Thymus (tissue), 11 donors: ENCODE measurements at regions not wholly inside any gene's neighbourhood (a gene's known extent, or its start where the extent isn't known, plus 50 kb on each side); places are given as distances from the start of the nearest gene placed in this dataset.

Experiments used
- DNase-seq, 9 donors: peaks; one replicate each; pipeline ENCODE4 v3.0.0-alpha.2; 2013; ENCODE audit warnings: low spot score in 9 of 9, low read depth in 6 of 9, missing footprints in 1 of 9
- H3K27ac ChIP-seq, 2 donors: one replicate each; pipeline ENCODE4 v1.5.1; 2013; ENCODE audit warnings: control low read depth in 1 of 2, low read depth in 1 of 2, low read length in 1 of 2, mild to moderate bottlenecking in 1 of 2, moderate library complexity in 1 of 2
- H3K27me3 ChIP-seq, 2 donors: one replicate each; pipeline ENCODE4 v1.5.1; 2013; ENCODE audit warnings: low read length in 1 of 2; ENCODE audit not compliant: control insufficient read depth in 2 of 2, insufficient read depth in 1 of 2
- H3K36me3 ChIP-seq, 2 donors: one replicate each; pipeline ENCODE4 v1.5.1; 2013; ENCODE audit warnings: low read length in 1 of 2, mild to moderate bottlenecking in 1 of 2, moderate library complexity in 1 of 2; ENCODE audit not compliant: control insufficient read depth in 2 of 2, insufficient read depth in 2 of 2
- H3K4me1 ChIP-seq, 2 donors: one replicate each; pipeline ENCODE4 v1.5.1; 2013; ENCODE audit warnings: low read length in 2 of 2; ENCODE audit not compliant: control insufficient read depth in 2 of 2, insufficient read depth in 2 of 2
- H3K4me3 ChIP-seq, 2 donors: one replicate each; pipeline ENCODE4 v1.5.1; 2013; ENCODE audit warnings: low read length in 2 of 2, control low read depth in 1 of 2, mild to moderate bottlenecking in 1 of 2
- H3K9me3 ChIP-seq, 2 donors: one replicate each; pipeline ENCODE4 v1.5.1; 2013; ENCODE audit warnings: low read length in 1 of 2, mild to moderate bottlenecking in 1 of 2; ENCODE audit not compliant: control insufficient read depth in 2 of 2, insufficient read depth in 1 of 2
- WGBS: extraction: QIAGEN DNeasy Blood & Tissue Kit; methylation state at CpG from one replicate; pipeline ENCODE4 v1.1.7; 2013; 5-methylcytosine and 5-hydroxymethylcytosine counted together
- donor health status: healthy.

DNA sequence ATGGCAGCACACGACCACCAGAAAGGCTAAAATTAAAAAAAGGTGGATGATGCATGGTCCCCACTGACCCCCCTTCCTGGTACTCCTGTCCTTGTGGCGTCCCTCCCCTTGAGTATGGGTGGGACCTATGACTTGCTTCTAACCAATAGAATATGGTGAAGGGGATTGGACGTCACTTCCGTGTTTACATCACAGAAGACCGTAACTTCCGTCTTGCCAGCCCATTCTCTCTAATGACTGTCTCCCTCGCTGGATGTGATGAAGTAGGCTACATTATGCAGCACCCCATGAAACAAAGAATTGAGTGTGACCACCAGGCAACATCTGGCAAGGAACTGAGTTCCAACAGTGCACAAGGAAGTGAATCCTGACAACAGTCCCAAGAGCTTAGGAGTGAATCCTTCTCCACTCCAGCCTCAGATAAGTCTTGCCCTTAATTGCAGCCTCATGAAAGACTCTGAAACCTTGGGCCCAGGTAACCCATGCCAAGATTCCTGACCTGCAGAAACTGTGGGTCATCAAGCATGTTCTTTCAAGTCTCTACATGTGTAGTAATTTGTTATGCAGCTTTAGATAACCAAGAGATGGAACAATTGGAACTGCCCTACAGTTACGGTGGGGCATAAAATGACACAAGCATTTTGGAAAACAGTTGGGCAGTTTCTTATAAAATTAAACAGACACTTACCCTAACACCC is 80.1 kb upstream of the NPAS2 start:
- H3K4me3 ChIP-seq, result no peak overlapping the region
- no peaks in the 10 kb centered on the region for H3K27me3 ChIP-seq
- H3K36me3 ChIP-seq, result no peaks in the 10 kb centered on the region
- no peak for DNase-seq
- WGBS, result 96% methylated on average over 8 of the region's 8 CpGs
- no peaks in the 10 kb centered on the region for H3K4me1 ChIP-seq
- peaks cover 0 to 2% of the 10 kb centered on the region in 2 donors for H3K9me3 ChIP-seq
- H3K27ac ChIP-seq, result no peak overlapping the region

- H3K36me3 ChIP-seq, result no peaks in the 10 kb centered on the region
- no peak for DNase-seq
- no peaks in the 10 kb centered on the region for H3K4me1 ChIP-seq
- H3K4me3 ChIP-seq, result no peak overlapping the region
- peaks cover 0 to 2% of the 10 kb centered on the region in 2 donors for H3K9me3 ChIP-seq
- H3K27ac ChIP-seq, result no peak overlapping the region
- 96% methylated on average over 1 of the region's 1 CpG for WGBS
- no peaks in the 10 kb centered on the region for H3K27me3 ChIP-seq
Measured at GRCh38 chr2:100741880-100742276, 78.1 kb upstream of the NPAS2 start.

GRCh38 chr2:100742277-100743254 is 77.4 kb upstream of the NPAS2 start:
- Histone ChIP-seq H3K9me3 (peaks cover 0 to 2% of the 10 kb centered on the region in 2 donors), H3K27ac (no peak overlapping the region), H3K36me3 (no peaks in the 10 kb centered on the region), H3K4me3 (no peak overlapping the region), H3K27me3 (no peaks in the 10 kb centered on the region), H3K4me1 (peaks cover 0 to under 1% of the 10 kb centered on the region in 2 donors)
- 92% methylated on average over 12 of the region's 12 CpGs for WGBS
- DNase-seq, result no peak

DNA sequence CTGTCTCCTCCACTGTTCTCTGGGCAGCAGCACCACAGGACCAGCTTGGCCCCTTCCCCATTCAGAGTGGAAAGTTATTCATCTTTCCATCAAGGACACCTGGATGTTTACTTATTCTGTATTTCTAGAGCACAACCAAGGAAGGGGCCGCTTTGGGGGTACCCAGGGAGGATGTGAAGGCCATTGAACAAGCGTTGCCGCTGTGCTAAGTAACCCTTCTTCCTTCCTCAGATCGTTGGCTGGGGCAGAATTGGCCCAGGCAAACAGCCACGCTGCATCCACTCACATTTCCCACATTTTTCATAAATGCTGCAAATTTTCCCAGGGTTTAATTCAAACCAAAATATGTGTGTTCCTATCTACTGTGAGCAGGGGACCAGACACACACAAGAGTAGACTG is 76.2 kb upstream of the NPAS2 start:
- Histone ChIP-seq H3K27me3 (no peaks in the 10 kb centered on the region), H3K4me3 (no peak overlapping the region), H3K4me1 (peaks cover 0 to 10% of the 10 kb centered on the region in 2 donors), H3K36me3 (no peaks in the 10 kb centered on the region), H3K27ac (no peak overlapping the region), H3K9me3 (peaks cover 0 to 2% of the 10 kb centered on the region in 2 donors)
- WGBS, result 69% methylated on average over 5 of the region's 5 CpGs
- no peak for DNase-seq

DNA sequence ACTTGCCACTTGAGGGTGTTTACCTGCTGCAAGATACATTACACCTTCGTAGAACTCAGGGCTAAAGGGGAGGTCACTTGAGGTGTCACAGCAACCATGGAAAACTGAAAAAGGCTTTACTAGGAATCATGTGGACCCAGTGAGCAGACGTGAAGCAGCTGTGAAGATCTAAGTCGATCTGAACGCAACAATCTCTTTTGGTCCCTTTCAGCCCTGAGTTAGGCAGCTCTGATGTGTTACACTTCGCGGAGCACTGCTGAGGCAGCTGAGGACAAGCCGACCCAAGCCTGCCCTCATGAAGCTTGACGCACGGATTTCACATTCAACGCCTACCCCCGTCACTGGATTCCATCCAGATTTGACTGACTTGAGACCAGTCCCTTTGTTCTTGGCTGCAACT is 75.8 kb upstream of the NPAS2 start:
- WGBS, result 96% methylated on average over 11 of the region's 11 CpGs
- H3K9me3 ChIP-seq, result peaks cover 0 to 2% of the 10 kb centered on the region in 2 donors
- DNase-seq, result no peak
- no peaks in the 10 kb centered on the region for H3K36me3 ChIP-seq
- H3K4me1 ChIP-seq, result peaks cover 0 to 10% of the 10 kb centered on the region in 2 donors
- no peak overlapping the region for H3K27ac ChIP-seq
- H3K27me3 ChIP-seq, result no peaks in the 10 kb centered on the region
- no peak overlapping the region for H3K4me3 ChIP-seq

- Histone ChIP-seq H3K36me3 (no peaks in the 10 kb centered on the region), H3K4me3 (no peak overlapping the region), H3K27me3 (no peaks in the 10 kb centered on the region), H3K27ac (no peak overlapping the region), H3K9me3 (peaks cover 0 to 2% of the 10 kb centered on the region in 2 donors), H3K4me1 (peaks cover 0 to 10% of the 10 kb centered on the region in 2 donors)
- WGBS, result 90% methylated on average over 5 of the region's 5 CpGs
- no peak for DNase-seq
Measured at GRCh38 chr2:100744589-100744988, 75.3 kb upstream of the NPAS2 start.

DNA sequence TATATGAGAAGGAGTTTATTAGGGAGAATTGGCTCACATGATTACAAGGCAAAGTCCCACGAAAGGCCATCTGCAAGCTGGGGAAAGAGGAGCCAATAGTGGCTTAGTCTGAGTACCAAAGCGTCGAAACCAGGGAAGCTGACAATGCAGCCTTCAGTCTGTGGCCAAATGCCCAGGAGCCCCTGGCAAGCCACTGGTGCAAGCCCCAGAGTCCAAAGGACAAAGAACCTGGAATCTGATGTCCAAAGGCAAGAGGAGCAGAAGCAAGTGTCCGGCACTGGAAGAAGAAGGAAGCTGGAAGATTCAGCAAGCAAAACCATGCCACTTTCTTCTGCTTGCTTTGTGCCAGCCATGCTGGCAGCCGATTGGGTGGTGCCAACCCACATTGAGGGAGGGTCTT is 74.3 kb upstream of the NPAS2 start:
- WGBS, result 96% methylated on average over 5 of the region's 5 CpGs
- Histone ChIP-seq H3K27me3 (no peaks in the 10 kb centered on the region), H3K27ac (no peak overlapping the region), H3K4me1 (peaks cover 0 to 10% of the 10 kb centered on the region in 2 donors), H3K9me3 (peaks cover 0 to 2% of the 10 kb centered on the region in 2 donors), H3K4me3 (no peak overlapping the region), H3K36me3 (no peaks in the 10 kb centered on the region)
- DNase-seq, result no peak

- Histone ChIP-seq H3K4me3 (no peak overlapping the region), H3K9me3 (peaks cover 0 to 2% of the 10 kb centered on the region in 2 donors), H3K27me3 (no peaks in the 10 kb centered on the region), H3K4me1 (peaks cover 0 to 10% of the 10 kb centered on the region in 2 donors), H3K36me3 (no peaks in the 10 kb centered on the region), H3K27ac (no peak overlapping the region)
- 97% methylated on average over 2 of the region's 2 CpGs for WGBS
- DNase-seq, result no peak
Measured at GRCh38 chr2:100747551-100747950, 72.4 kb upstream of the NPAS2 start.

GRCh38 chr2:100747996-100748615 is 71.8 kb upstream of the NPAS2 start:
- Histone ChIP-seq H3K4me1 (peaks cover 0 to 14% of the 10 kb centered on the region in 2 donors), H3K4me3 (no peak overlapping the region), H3K27me3 (no peaks in the 10 kb centered on the region), H3K27ac (no peak overlapping the region), H3K9me3 (peaks cover 0 to 2% of the 10 kb centered on the region in 2 donors), H3K36me3 (no peaks in the 10 kb centered on the region)
- WGBS, result 13% methylated on average over 5 of the region's 5 CpGs
- DNase-seq, result peak in 2 of 9 donors; percentile 5 to 23
